HEK293 (cell line): ENCODE measurements at regions not wholly inside any gene's neighbourhood (a gene's known extent, or its start where the extent isn't known, plus 50 kb on each side); places are given as distances from the start of the nearest gene placed in this dataset.

Experiments used
- CTCF ChIP-seq: fragments of 450-650 bp; formaldehyde crosslinking; IDR thresholded peaks from 2 replicates; pipeline ENCODE4 v1.5.1; 2016; ENCODE audit warnings: missing biosample characterization, missing genetic modification characterization
- MEIS1 ChIP-seq: sonication (generic); formaldehyde crosslinking; IDR thresholded peaks from 2 replicates; pipeline ENCODE4 v1.8.1; 2022; ENCODE audit warnings: missing genetic modification reagents, mild to moderate bottlenecking, borderline replicate concordance
- PBX3 ChIP-seq: sonication (generic); formaldehyde crosslinking; IDR thresholded peaks from 2 replicates; pipeline ENCODE4 v1.8.1; 2022; ENCODE audit warnings: mild to moderate bottlenecking, moderate library complexity, missing genetic modification reagents
- PRDM2 ChIP-seq: fragments of 450-650 bp; formaldehyde crosslinking; IDR thresholded peaks from 2 replicates; pipeline ENCODE4 v1.5.1; 2016; ENCODE audit warnings: missing biosample characterization, missing genetic modification characterization, borderline replicate concordance
- REST ChIP-seq: fragments of 450-650 bp; formaldehyde crosslinking; IDR thresholded peaks from 2 replicates; pipeline ENCODE4 v1.5.1; 2016; ENCODE audit warnings: missing biosample characterization, missing genetic modification characterization
- SALL2 ChIP-seq: fragments of 450-650 bp; formaldehyde crosslinking; IDR thresholded peaks from 2 replicates; pipeline ENCODE4 v1.5.0; 2017; ENCODE audit warnings: missing biosample characterization, mild to moderate bottlenecking, missing genetic modification characterization, borderline replicate concordance
- YY1 ChIP-seq: fragments of 450-650 bp; formaldehyde crosslinking; IDR thresholded peaks from 2 replicates; pipeline ENCODE4 v1.5.1; 2018; ENCODE audit warnings: missing biosample characterization, missing genetic modification characterization
- ZBTB44 ChIP-seq: fragments of 450-650 bp; IDR thresholded peaks from 2 replicates; pipeline ENCODE4 v1.5.1; 2018; ENCODE audit warnings: missing biosample characterization, mild to moderate bottlenecking, missing genetic modification characterization
- ZFHX2 ChIP-seq: fragments of 450-650 bp; formaldehyde crosslinking; conservative IDR thresholded peaks from 2 replicates; pipeline ENCODE4 v1.5.1; 2016; ENCODE audit warnings: missing biosample characterization, missing genetic modification characterization
- ZNF155 ChIP-seq: fragments of 450-650 bp; formaldehyde crosslinking; IDR thresholded peaks from 2 replicates; pipeline ENCODE4 v1.5.1; 2016; ENCODE audit warnings: missing biosample characterization, missing genetic modification characterization
- ZNF416 ChIP-seq: fragments of 450-650 bp; formaldehyde crosslinking; IDR thresholded peaks from 2 replicates; pipeline ENCODE4 v1.5.1; 2016; ENCODE audit warnings: missing biosample characterization, missing genetic modification characterization
- ZNF423 ChIP-seq: fragments of 450-650 bp; formaldehyde crosslinking; IDR thresholded peaks from 2 replicates; pipeline ENCODE4 v1.5.1; 2016; ENCODE audit warnings: missing biosample characterization, missing genetic modification characterization
- ZNF529 ChIP-seq: fragments of 450-650 bp; formaldehyde crosslinking; IDR thresholded peaks from 2 replicates; pipeline ENCODE4 v1.5.1; 2017; ENCODE audit warnings: missing genetic modification characterization, missing biosample characterization; ENCODE audit not compliant: insufficient replicate concordance
- ZSCAN4 ChIP-seq: fragments of 450-650 bp; formaldehyde crosslinking; IDR thresholded peaks from 2 replicates; pipeline ENCODE4 v1.5.1; 2017; ENCODE audit warnings: missing biosample characterization, missing genetic modification characterization

- no peak for TF ChIP-seq CTCF
- TF ChIP-seq YY1 (tag by site-specific recombination): no peak
- TF ChIP-seq MEIS1 (CRISPR knock-in tag): no peak
- no peak for TF ChIP-seq ZBTB44 (tag by site-specific recombination)
- TF ChIP-seq ZFHX2 (tag by site-specific recombination): no peak
- no peak for TF ChIP-seq ZNF155
- TF ChIP-seq ZSCAN4 (tag by site-specific recombination): no peak
- no peak for TF ChIP-seq SALL2 (tag by site-specific recombination)
- no peak for TF ChIP-seq PBX3 (CRISPR knock-in tag)
- TF ChIP-seq ZNF423: no peak
- TF ChIP-seq ZNF529 (tag by site-specific recombination): no peak
- no peak for TF ChIP-seq ZNF416 (tag by site-specific recombination)
- TF ChIP-seq PRDM2: no peak
- no peak for TF ChIP-seq REST (tag by site-specific recombination)
Observed at GRCh38 chr7:55272328-55272727, 92.8 kb upstream of the LANCL2 start.
